Liver (tissue), 8 donors: ENCODE measurements at regions not wholly inside any gene's neighbourhood (a gene's known extent, or its start where the extent isn't known, plus 50 kb on each side); places are given as distances from the start of the nearest gene placed in this dataset.
A peak's percentile ranks its signal among the peaks of the same experiment; 100 is the strongest.

Source experiments
- DNase-seq: peaks from one replicate; pipeline ENCODE4 v3.0.0-alpha.2; 2017; ENCODE audit warnings: low spot score
- H3K27ac ChIP-seq, 2 donors: one replicate each; pipeline ENCODE4 v1.7.0; 2013; ENCODE audit warnings: inconsistent platforms in 2 of 2, low read length in 2 of 2, control low read depth in 1 of 2, low read depth in 1 of 2, mild to moderate bottlenecking in 1 of 2
- H3K27me3 ChIP-seq, 4 donors: one replicate each; pipeline versions ENCODE4 v1.6.1 to v1.7.0; 2013; ENCODE audit warnings: low read length in 3 of 4, inconsistent platforms in 1 of 4, mild to moderate bottlenecking in 1 of 4, moderate library complexity in 1 of 4; ENCODE audit not compliant: control insufficient read depth in 4 of 4, insufficient read depth in 4 of 4
- H3K36me3 ChIP-seq, 4 donors: one replicate each; pipeline versions ENCODE4 v1.6.1 to v1.7.0; 2013; ENCODE audit warnings: low read length in 3 of 4, mild to moderate bottlenecking in 3 of 4, low read depth in 1 of 4, moderate library complexity in 1 of 4; ENCODE audit not compliant: control insufficient read depth in 4 of 4, insufficient read depth in 3 of 4
- H3K4me1 ChIP-seq, 4 donors: one replicate each; pipeline versions ENCODE4 v1.6.1 to v1.7.0; 2013; ENCODE audit warnings: low read length in 3 of 4, mild to moderate bottlenecking in 3 of 4, moderate library complexity in 1 of 4; ENCODE audit not compliant: control insufficient read depth in 4 of 4, insufficient read depth in 4 of 4
- H3K4me3 ChIP-seq, 3 donors: one replicate each; pipeline versions ENCODE4 v1.6.1 to v1.7.0; 2013; ENCODE audit warnings: low read length in 3 of 3, control low read depth in 1 of 3, low read depth in 1 of 3, mild to moderate bottlenecking in 1 of 3
- H3K9ac ChIP-seq, 2 donors: one replicate each; pipeline ENCODE4 v1.7.0; 2013; ENCODE audit warnings: low read length in 2 of 2, mild to moderate bottlenecking in 2 of 2, moderate library complexity in 2 of 2, control low read depth in 1 of 2, low read depth in 1 of 2
- H3K9me3 ChIP-seq, 4 donors: one replicate each; pipeline versions ENCODE4 v1.6.1 to v1.7.0; 2013; ENCODE audit warnings: low read length in 3 of 4; ENCODE audit not compliant: control insufficient read depth in 4 of 4
- CTCF ChIP-seq: fragments of 150-350 bp; IDR thresholded peaks from 2 replicates; pipeline ENCODE4 v1.5.1; 2017; ENCODE audit warnings: improper control_type of control experiment, low read depth, low read length; ENCODE audit not compliant: missing input control
- EGR1 ChIP-seq, 2 donors: IDR thresholded peaks; 2 replicates each; pipeline ENCODE4 v1.6.1; 2016 to 2018; ENCODE audit warnings: antibody characterized with exemption in 2 of 2, low read depth in 2 of 2
- FOXA1 ChIP-seq: IDR thresholded peaks from 2 replicates; pipeline ENCODE4 v1.6.1; 2016; ENCODE audit warnings: antibody characterized with exemption
- GABPA ChIP-seq, 2 donors: IDR thresholded peaks in 1 of 2; conservative IDR thresholded peaks in 1 of 2; 2 replicates each; pipeline ENCODE4 v1.6.1; 2016; ENCODE audit warnings: antibody characterized with exemption in 2 of 2, mild to moderate bottlenecking in 1 of 2, moderate library complexity in 1 of 2
- HNF4A ChIP-seq, 2 donors: conservative IDR thresholded peaks; 2 replicates each; pipeline ENCODE4 v1.6.1; 2016; ENCODE audit warnings: antibody characterized with exemption in 2 of 2, mild to moderate bottlenecking in 2 of 2
- HNF4G ChIP-seq: IDR thresholded peaks from 2 replicates; pipeline ENCODE4 v1.6.1; 2016; ENCODE audit warnings: antibody characterized with exemption
- JUND ChIP-seq, 2 donors: IDR thresholded peaks; 2 replicates each; pipeline ENCODE4 v1.6.1; 2016; ENCODE audit warnings: antibody characterized with exemption in 2 of 2
- MAX ChIP-seq: IDR thresholded peaks from 2 replicates; pipeline ENCODE4 v1.6.1; 2016; ENCODE audit warnings: antibody characterized with exemption
- NR2F2 ChIP-seq: IDR thresholded peaks from 2 replicates; pipeline ENCODE4 v1.6.1; 2016; ENCODE audit warnings: antibody characterized with exemption
- RAD21 ChIP-seq, 2 donors: IDR thresholded peaks; 2 replicates each; pipeline ENCODE4 v1.6.1; 2016; ENCODE audit warnings: antibody characterized with exemption in 2 of 2, mild to moderate bottlenecking in 2 of 2
- REST ChIP-seq: IDR thresholded peaks from 2 replicates; pipeline ENCODE4 v1.6.1; 2016; ENCODE audit warnings: antibody characterized with exemption, mild to moderate bottlenecking
- RXRA ChIP-seq, 2 donors: IDR thresholded peaks; 2 replicates each; pipeline ENCODE4 v1.6.1; 2017 to 2018; ENCODE audit warnings: antibody characterized with exemption in 2 of 2, mild to moderate bottlenecking in 1 of 2
- SP1 ChIP-seq: IDR thresholded peaks from 2 replicates; pipeline ENCODE4 v1.6.1; 2018; ENCODE audit warnings: antibody characterized with exemption, mild to moderate bottlenecking
- YY1 ChIP-seq: IDR thresholded peaks from 2 replicates; pipeline ENCODE4 v1.6.1; 2016; ENCODE audit warnings: antibody characterized with exemption, mild to moderate bottlenecking
- WGBS: extraction: QIAGEN DNeasy Blood & Tissue Kit; methylation state at CpG from one replicate; pipeline ENCODE4 v1.1.7; 2013; 5-methylcytosine and 5-hydroxymethylcytosine counted together
- TF ChIP-seq, protein P1 (sequence below): IDR thresholded peaks from 2 replicates; pipeline ENCODE4 v1.6.1; 2016; ENCODE audit warnings: antibody characterized with exemption
- TF ChIP-seq, protein P2 (sequence below): IDR thresholded peaks from 2 replicates; pipeline ENCODE4 v1.6.1; 2016; ENCODE audit warnings: antibody characterized with exemption
- donor health status: healthy.
- donor health status: healthy.
- donor health status: healthy.
- donor health status: healthy.
- donor health status: healthy.

DNA sequence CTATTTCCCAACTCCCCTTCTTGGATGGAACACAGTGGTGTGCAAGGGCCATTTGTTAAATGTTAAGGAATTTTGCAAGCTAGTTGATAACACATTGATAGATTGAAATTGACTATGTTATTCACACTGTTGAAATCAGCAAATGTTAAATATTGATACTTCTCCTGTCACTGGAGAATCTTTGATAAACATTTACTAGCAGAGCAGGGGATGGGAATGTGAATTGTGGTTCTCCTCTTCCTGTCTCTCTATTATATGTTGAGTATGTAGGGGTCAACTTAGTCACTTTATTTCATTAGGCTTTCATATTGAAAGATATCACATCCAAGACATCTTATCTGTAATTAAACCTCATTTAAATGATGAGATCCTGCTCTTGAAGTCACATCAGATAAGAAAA lies 533.9 kb downstream of the TLR4 start:
- no peaks in the 10 kb centered on the region for H3K4me1 ChIP-seq
- no peaks in the 10 kb centered on the region for H3K27me3 ChIP-seq
- H3K27ac ChIP-seq: no peak overlapping the region
- no peak overlapping the region for H3K4me3 ChIP-seq
- H3K9ac ChIP-seq: no peak overlapping the region
- no peak for DNase-seq
- no peaks in the 10 kb centered on the region for H3K36me3 ChIP-seq
- TF ChIP-seq, protein P1, sequence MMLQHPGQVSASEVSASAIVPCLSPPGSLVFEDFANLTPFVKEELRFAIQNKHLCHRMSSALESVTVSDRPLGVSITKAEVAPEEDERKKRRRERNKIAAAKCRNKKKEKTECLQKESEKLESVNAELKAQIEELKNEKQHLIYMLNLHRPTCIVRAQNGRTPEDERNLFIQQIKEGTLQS: no peak
- TF ChIP-seq EGR1 (IDR thresholded peaks at IDR 0.05; ENCODE audit: low read depth in 2 of 2) (no peak), HNF4A (conservative IDR thresholded peaks at IDR 0.05) (peak; percentile 32 to 43), FOXA1 (no peak), YY1 (peak; percentile 24), SP1 (peak; percentile 31), RXRA (IDR thresholded peaks at IDR 0.05) (peak in 1 of 2 donors; percentile 41), NR2F2 (no peak), REST (no peak)
- peaks cover 0 to 8% (median 2%) of the 10 kb centered on the region in 4 donors for H3K9me3 ChIP-seq

- TF ChIP-seq HNF4G: no peak
- Histone ChIP-seq H3K27me3 (no peaks in the 10 kb centered on the region), H3K4me3 (no peak overlapping the region), H3K36me3 (no peaks in the 10 kb centered on the region), H3K9me3 (peaks cover 0 to 11% (median under 1%) of the 10 kb centered on the region in 4 donors), H3K9ac (no peak overlapping the region), H3K27ac (no peak overlapping the region), H3K4me1 (no peaks in the 10 kb centered on the region)
- WGBS: 87% methylated on average over 2 of the region's 2 CpGs
- no peak for DNase-seq
These were observed 547.8 kb downstream of the TLR4 start for GRCh38 chr9:118252027-118252426.

DNA sequence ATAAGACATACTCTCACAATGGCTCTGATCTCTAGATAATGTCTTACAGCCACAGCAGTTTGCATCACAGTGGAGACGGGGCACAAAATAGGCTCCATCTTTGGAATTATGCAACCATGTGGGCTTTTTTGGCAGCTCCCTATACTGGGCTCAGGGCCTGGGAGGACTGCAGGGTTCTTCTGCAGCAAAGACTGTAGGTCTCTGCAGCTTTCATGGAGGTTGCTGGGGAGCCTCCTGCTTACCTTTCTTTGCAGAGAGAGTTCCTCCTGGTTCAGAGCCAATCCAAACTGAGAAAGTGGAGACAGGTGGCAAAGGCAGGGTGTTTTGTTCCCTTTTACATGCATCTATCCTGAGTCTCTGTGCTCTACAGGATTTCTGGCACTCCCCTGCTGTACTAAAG lies 558.0 kb downstream of the TLR4 start:
- no peaks in the 10 kb centered on the region for H3K27me3 ChIP-seq
- no peak overlapping the region for H3K4me3 ChIP-seq
- H3K4me1 ChIP-seq: no peaks in the 10 kb centered on the region
- WGBS: 65% methylated on average over 1 of the region's 1 CpG
- H3K9me3 ChIP-seq: peaks cover 0 to 3% (median 0%) of the 10 kb centered on the region in 4 donors
- H3K27ac ChIP-seq: no peak overlapping the region
- no peak for DNase-seq
- no peak overlapping the region for H3K9ac ChIP-seq
- H3K36me3 ChIP-seq: no peaks in the 10 kb centered on the region
- TF ChIP-seq RXRA (IDR thresholded peaks at IDR 0.05): no peak
- TF ChIP-seq, protein P1: no peak
- no peak for TF ChIP-seq HNF4G
- TF ChIP-seq, protein P2, sequence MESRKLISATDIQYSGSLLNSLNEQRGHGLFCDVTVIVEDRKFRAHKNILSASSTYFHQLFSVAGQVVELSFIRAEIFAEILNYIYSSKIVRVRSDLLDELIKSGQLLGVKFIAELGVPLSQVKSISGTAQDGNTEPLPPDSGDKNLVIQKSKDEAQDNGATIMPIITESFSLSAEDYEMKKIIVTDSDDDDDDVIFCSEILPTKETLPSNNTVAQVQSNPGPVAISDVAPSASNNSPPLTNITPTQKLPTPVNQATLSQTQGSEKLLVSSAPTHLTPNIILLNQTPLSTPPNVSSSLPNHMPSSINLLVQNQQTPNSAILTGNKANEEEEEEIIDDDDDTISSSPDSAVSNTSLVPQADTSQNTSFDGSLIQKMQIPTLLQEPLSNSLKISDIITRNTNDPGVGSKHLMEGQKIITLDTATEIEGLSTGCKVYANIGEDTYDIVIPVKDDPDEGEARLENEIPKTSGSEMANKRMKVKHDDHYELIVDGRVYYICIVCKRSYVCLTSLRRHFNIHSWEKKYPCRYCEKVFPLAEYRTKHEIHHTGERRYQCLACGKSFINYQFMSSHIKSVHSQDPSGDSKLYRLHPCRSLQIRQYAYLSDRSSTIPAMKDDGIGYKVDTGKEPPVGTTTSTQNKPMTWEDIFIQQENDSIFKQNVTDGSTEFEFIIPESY: no peak
- TF ChIP-seq CTCF: no peak
- TF ChIP-seq YY1: no peak
- no peak for TF ChIP-seq JUND (IDR thresholded peaks at IDR 0.05)
- no peak for TF ChIP-seq REST
- no peak for TF ChIP-seq RAD21 (IDR thresholded peaks at IDR 0.05)
- no peak for TF ChIP-seq HNF4A (conservative IDR thresholded peaks at IDR 0.05)
- TF ChIP-seq MAX: no peak
- no peak for TF ChIP-seq NR2F2
- TF ChIP-seq FOXA1: no peak
- TF ChIP-seq EGR1 (IDR thresholded peaks at IDR 0.05; ENCODE audit: low read depth in 2 of 2): no peak
- no peak for TF ChIP-seq GABPA (IDR thresholded peaks at IDR 0.05 in 1 of 2, conservative IDR thresholded peaks at IDR 0.05 in 1 of 2)
